ENCODE measurements at regions not wholly inside any gene's neighbourhood (a gene's known extent, or its start where the extent isn't known, plus 50 kb on each side); places are given as distances from the start of the nearest gene placed in this dataset.

GRCh38 chr14:65318636-65319506, 93.7 kb upstream of the FUT8 start:
- Histone ChIP-seq H3K9me3 (ENCODE audit: severe bottlenecking) (no peaks in the 10 kb centered on the region), H3K4me3 (ENCODE audit: low read depth, low read length) (no peak overlapping the region), H3K36me3 (no peaks in the 10 kb centered on the region), H3K27me3 (ENCODE audit: insufficient read depth, low read depth, severe bottlenecking) (no peaks in the 10 kb centered on the region), H3K27ac (no peak overlapping the region)
- no peak for TF ChIP-seq CTCF (IDR thresholded peaks at IDR 0.05; ENCODE audit: low read depth, low read length)
- DNase-seq: no peak

GRCh38 chr14:65320661-65321308, 91.7 kb upstream of the FUT8 start:
- Histone ChIP-seq H3K36me3 (no peaks in the 10 kb centered on the region), H3K4me3 (ENCODE audit: low read depth, low read length) (no peak overlapping the region), H3K27ac (no peak overlapping the region), H3K27me3 (ENCODE audit: insufficient read depth, low read depth, severe bottlenecking) (no peaks in the 10 kb centered on the region), H3K9me3 (ENCODE audit: severe bottlenecking) (no peaks in the 10 kb centered on the region)
- DNase-seq: no peak
- TF ChIP-seq CTCF (IDR thresholded peaks at IDR 0.05; ENCODE audit: low read depth, low read length): no peak

GRCh38 chr14:65321370-65321875, 91.1 kb upstream of the FUT8 start:
- H3K27ac ChIP-seq: no peak overlapping the region
- H3K9me3 ChIP-seq (ENCODE audit: severe bottlenecking): no peaks in the 10 kb centered on the region
- H3K4me3 ChIP-seq (ENCODE audit: low read depth, low read length): no peak overlapping the region
- no peak for DNase-seq
- H3K27me3 ChIP-seq (ENCODE audit: insufficient read depth, low read depth, severe bottlenecking): no peaks in the 10 kb centered on the region
- no peaks in the 10 kb centered on the region for H3K36me3 ChIP-seq
- TF ChIP-seq CTCF (IDR thresholded peaks at IDR 0.05; ENCODE audit: low read depth, low read length): no peak

- H3K36me3 ChIP-seq: no peaks in the 10 kb centered on the region
- no peak overlapping the region for H3K4me3 ChIP-seq (ENCODE audit: low read depth, low read length)
- no peak for TF ChIP-seq CTCF (IDR thresholded peaks at IDR 0.05; ENCODE audit: low read depth, low read length)
- no peaks in the 10 kb centered on the region for H3K27me3 ChIP-seq (ENCODE audit: insufficient read depth, low read depth, severe bottlenecking)
- no peak for DNase-seq
- H3K27ac ChIP-seq: no peak overlapping the region
- H3K9me3 ChIP-seq (ENCODE audit: severe bottlenecking): no peaks in the 10 kb centered on the region
Measured at GRCh38 chr14:65329481-65329880, 83.0 kb upstream of the FUT8 start.

- Histone ChIP-seq H3K27ac (no peak overlapping the region), H3K36me3 (no peaks in the 10 kb centered on the region), H3K9me3 (ENCODE audit: severe bottlenecking) (no peaks in the 10 kb centered on the region), H3K27me3 (ENCODE audit: insufficient read depth, low read depth, severe bottlenecking) (no peaks in the 10 kb centered on the region), H3K4me3 (ENCODE audit: low read depth, low read length) (no peak overlapping the region)
- no peak for TF ChIP-seq CTCF (IDR thresholded peaks at IDR 0.05; ENCODE audit: low read depth, low read length)
- no peak for DNase-seq
Measured at GRCh38 chr14:65329911-65330310, 82.6 kb upstream of the FUT8 start.

Data from WERI-Rb-1 (cell line).